ENCODE measurements at regions not wholly inside any gene's neighbourhood (a gene's known extent, or its start where the extent isn't known, plus 50 kb on each side); places are given as distances from the start of the nearest gene placed in this dataset.
A peak's percentile ranks its signal among the peaks of the same experiment; 100 is the strongest.

DNA sequence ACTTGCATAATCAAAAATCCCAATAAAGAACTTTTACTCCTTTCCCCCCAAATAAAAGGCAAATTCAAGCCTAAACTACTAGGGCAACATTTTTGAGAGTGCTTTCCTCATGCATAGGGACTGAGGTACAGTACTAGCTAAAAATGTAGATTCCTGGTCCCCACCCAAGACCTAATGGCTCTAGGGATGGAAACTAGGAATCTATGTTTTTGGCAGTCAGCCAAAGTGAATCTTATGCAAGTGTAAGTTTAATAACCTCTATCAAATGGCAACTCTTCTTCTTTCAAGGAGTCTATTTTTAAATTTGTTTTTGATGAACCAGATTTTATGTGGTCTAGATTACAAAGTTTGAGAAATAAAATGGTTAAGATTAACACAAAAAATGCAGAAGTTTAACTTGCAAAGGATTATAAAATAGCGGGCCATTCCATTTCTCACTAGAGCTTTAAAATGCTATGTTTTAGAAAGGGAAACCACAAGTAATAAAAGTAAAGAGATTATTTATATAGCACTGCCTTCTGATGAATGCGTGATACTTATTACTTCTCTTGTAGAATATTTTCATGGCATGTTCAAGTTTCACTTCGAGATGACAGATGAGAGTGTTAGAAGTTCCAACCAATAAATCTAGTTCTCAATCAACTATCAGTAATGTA, 70.4 kb upstream of the MDFIC start:
- no peak for DNase-seq (ENCODE audit: low read depth)
- no peak overlapping the region for H3K4me3 ChIP-seq (ENCODE audit: low read depth, low read length)
- H3K36me3 ChIP-seq (ENCODE audit: control insufficient read depth, insufficient read depth, low read length), result no peaks in the 10 kb centered on the region
- H3K27me3 ChIP-seq (ENCODE audit: control insufficient read depth, insufficient read depth, low read length), result no peaks in the 10 kb centered on the region
- TF ChIP-seq, protein P1, sequence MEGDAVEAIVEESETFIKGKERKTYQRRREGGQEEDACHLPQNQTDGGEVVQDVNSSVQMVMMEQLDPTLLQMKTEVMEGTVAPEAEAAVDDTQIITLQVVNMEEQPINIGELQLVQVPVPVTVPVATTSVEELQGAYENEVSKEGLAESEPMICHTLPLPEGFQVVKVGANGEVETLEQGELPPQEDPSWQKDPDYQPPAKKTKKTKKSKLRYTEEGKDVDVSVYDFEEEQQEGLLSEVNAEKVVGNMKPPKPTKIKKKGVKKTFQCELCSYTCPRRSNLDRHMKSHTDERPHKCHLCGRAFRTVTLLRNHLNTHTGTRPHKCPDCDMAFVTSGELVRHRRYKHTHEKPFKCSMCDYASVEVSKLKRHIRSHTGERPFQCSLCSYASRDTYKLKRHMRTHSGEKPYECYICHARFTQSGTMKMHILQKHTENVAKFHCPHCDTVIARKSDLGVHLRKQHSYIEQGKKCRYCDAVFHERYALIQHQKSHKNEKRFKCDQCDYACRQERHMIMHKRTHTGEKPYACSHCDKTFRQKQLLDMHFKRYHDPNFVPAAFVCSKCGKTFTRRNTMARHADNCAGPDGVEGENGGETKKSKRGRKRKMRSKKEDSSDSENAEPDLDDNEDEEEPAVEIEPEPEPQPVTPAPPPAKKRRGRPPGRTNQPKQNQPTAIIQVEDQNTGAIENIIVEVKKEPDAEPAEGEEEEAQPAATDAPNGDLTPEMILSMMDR (IDR thresholded peaks at IDR 0.05; ENCODE audit: insufficient read depth, low read length, poor library complexity, severe bottlenecking), result no peak

DNA sequence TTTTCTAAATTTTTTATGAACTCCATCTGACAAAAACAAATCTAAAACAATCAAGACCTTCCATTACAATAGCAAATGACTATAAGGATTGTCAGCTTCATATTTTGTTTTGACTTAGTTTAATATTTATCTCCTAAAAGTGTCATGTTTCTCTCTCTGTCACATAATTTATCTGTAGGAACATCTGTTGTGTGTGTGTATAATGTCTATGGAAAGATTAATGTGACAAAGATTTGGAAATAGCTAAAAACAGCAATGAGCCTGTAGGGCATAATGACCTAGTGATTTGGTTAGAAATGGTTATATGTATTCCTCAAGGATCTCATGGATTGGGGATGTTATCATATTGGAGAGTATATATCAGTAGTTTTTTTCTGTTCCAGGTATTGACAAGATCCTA, 69.6 kb upstream of the MDFIC start:
- Histone ChIP-seq H3K27me3 (ENCODE audit: control insufficient read depth, insufficient read depth, low read length) (no peaks in the 10 kb centered on the region), H3K4me3 (ENCODE audit: low read depth, low read length) (no peak overlapping the region), H3K36me3 (ENCODE audit: control insufficient read depth, insufficient read depth, low read length) (no peaks in the 10 kb centered on the region)
- no peak for DNase-seq (ENCODE audit: low read depth)
- TF ChIP-seq, protein P1 (IDR thresholded peaks at IDR 0.05; ENCODE audit: insufficient read depth, low read length, poor library complexity, severe bottlenecking), result no peak

DNA sequence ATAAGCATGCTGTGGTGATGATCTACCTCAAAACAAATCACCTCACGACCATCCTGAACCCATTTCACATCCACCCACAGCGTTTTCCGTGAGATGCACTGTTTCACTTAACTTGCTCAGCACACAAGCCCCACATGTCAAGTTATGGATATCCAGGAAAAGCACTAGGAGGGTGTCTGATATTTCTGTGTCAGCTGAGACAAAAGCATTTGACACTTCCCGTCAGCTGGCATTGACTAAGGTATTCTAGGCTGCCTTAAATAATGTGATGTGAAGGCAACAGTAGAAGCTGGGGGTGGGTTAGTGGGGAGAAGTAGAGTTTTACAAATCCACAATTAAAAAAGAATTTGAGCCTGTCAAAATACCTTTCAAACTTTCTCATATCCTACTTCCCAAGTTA, 68.7 kb upstream of the MDFIC start:
- TF ChIP-seq, protein P1 (IDR thresholded peaks at IDR 0.05; ENCODE audit: insufficient read depth, low read length, poor library complexity, severe bottlenecking), result no peak
- no peak for DNase-seq (ENCODE audit: low read depth)
- no peak overlapping the region for H3K4me3 ChIP-seq (ENCODE audit: low read depth, low read length)
- no peaks in the 10 kb centered on the region for H3K36me3 ChIP-seq (ENCODE audit: control insufficient read depth, insufficient read depth, low read length)
- no peaks in the 10 kb centered on the region for H3K27me3 ChIP-seq (ENCODE audit: control insufficient read depth, insufficient read depth, low read length)

DNA sequence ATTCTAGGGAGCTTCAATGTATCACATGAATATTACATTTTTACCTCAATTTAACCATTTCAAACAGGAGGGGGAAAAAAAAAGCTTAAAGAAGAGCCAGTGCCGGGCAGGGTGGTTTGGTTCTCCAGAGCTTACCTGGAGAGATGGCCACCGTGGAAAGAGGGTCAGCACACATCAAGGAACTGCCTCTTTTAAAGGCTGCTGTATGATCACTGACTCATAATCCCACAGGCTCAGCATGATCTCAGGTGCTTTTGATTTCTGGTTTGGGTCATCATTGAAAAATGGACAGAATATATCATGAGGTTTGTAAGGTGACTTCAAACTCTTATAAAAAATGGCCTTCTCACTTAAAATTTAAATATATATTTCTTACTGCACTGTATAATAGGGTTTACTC, 67.5 kb upstream of the MDFIC start:
- TF ChIP-seq, protein P1 (IDR thresholded peaks at IDR 0.05; ENCODE audit: insufficient read depth, low read length, poor library complexity, severe bottlenecking), result no peak
- no peaks in the 10 kb centered on the region for H3K27me3 ChIP-seq (ENCODE audit: control insufficient read depth, insufficient read depth, low read length)
- H3K36me3 ChIP-seq (ENCODE audit: control insufficient read depth, insufficient read depth, low read length), result no peaks in the 10 kb centered on the region
- no peak for DNase-seq (ENCODE audit: low read depth)
- no peak overlapping the region for H3K4me3 ChIP-seq (ENCODE audit: low read depth, low read length)

DNA sequence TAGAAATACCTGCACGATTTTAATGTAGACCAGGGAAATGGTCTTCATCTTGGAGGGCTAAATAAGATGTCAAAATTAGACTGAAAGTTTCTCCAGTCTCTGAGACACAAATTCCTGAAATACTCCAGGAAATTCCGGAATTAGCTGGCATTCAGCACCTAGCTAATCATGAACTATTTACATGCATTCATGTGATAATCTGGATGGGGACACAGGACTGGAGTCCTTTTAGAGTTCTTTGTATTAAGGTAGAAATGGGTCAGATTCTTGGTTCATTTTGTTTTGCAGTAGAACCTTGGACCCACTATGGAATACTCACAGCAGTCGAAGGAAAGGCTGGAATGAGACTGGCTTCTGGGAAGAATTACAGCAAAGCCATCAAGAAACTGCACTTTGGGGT, 65.3 kb upstream of the MDFIC start:
- TF ChIP-seq, protein P1 (IDR thresholded peaks at IDR 0.05; ENCODE audit: insufficient read depth, low read length, poor library complexity, severe bottlenecking), result no peak
- Histone ChIP-seq H3K27me3 (ENCODE audit: control insufficient read depth, insufficient read depth, low read length) (no peaks in the 10 kb centered on the region), H3K36me3 (ENCODE audit: control insufficient read depth, insufficient read depth, low read length) (no peaks in the 10 kb centered on the region), H3K4me3 (ENCODE audit: low read depth, low read length) (no peak overlapping the region)
- DNase-seq (ENCODE audit: low read depth), result peak; percentile 58

DNA sequence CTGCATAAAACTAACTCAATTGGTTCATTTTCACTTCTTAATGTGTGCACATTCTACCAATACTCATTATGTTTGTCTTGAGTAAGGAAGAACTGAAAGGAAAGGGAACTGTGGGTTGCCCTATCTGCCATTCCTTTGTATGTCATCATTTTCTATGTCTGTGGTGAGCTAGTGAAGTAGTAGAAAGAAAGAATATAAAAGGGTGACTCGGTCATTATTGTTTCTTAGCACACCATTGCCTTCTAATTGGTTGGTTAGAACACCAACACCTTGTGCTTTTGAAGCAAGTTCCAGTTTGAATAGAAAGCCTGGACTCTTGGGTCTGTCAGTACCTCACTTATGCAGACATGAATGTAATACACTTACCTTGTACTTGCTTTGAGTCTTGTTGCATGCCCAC, 64.3 kb upstream of the MDFIC start:
- TF ChIP-seq, protein P1 (IDR thresholded peaks at IDR 0.05; ENCODE audit: insufficient read depth, low read length, poor library complexity, severe bottlenecking), result no peak
- no peak for DNase-seq (ENCODE audit: low read depth)
- no peak overlapping the region for H3K4me3 ChIP-seq (ENCODE audit: low read depth, low read length)
- H3K36me3 ChIP-seq (ENCODE audit: control insufficient read depth, insufficient read depth, low read length), result no peaks in the 10 kb centered on the region
- no peaks in the 10 kb centered on the region for H3K27me3 ChIP-seq (ENCODE audit: control insufficient read depth, insufficient read depth, low read length)
